ENCODE measurements at regions not wholly inside any gene's neighbourhood (a gene's known extent, or its start where the extent isn't known, plus 50 kb on each side); places are given as distances from the start of the nearest gene placed in this dataset.
"Not testable (repeated sequence)": the region's sequence is repeated elsewhere in the genome, so short reads cannot be mapped to it uniquely, and the experiment has no call there.

- no peak for DNase-seq
Measured at GRCh38 chr1:37325509-37326437, 148.6 kb upstream of the ZC3H12A start.

DNA sequence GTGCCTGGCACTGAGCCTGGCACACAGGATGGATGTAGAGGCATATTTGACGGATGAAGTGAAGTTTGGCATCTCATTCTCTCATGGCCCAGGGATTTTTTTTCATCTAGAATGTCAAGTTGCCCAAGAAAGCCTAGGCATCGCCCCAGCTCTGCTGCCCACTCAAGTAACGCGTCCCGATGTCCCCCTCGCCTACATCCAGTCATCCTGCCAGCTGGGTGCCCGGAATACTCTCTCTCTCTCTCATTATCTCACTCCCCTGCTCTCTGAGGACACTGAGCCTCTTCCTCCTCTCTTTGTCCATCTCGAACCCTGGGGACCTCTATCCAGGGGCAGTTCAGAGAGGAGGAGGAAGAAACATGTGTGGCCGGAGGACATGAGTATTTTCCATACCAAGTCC is 142.3 kb upstream of the ZC3H12A start:
- DNase-seq, result no peak

DNA sequence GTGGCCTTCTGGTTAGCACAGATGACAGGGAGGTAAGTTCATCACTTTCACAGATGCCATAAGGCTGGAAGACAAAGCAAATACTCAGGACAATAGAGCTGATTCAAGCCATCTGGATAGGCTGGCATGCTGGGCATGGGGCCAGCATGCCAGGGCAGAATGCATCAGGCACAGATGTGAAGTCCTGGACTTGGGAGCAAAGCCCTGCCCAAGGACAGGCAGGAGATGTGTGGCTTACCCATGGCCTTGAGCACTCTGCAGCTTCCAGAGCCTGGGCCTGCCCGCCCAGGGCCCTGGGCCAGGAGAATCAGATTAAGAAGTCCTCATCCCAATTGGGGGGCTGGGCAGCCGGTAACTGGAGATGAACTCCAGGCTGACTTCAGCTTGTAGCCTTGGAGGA is 135.7 kb upstream of the ZC3H12A start:
- no peak for DNase-seq

- DNase-seq, result no peak
Measured at GRCh38 chr1:37342736-37343135, 131.6 kb upstream of the ZC3H12A start.

DNA sequence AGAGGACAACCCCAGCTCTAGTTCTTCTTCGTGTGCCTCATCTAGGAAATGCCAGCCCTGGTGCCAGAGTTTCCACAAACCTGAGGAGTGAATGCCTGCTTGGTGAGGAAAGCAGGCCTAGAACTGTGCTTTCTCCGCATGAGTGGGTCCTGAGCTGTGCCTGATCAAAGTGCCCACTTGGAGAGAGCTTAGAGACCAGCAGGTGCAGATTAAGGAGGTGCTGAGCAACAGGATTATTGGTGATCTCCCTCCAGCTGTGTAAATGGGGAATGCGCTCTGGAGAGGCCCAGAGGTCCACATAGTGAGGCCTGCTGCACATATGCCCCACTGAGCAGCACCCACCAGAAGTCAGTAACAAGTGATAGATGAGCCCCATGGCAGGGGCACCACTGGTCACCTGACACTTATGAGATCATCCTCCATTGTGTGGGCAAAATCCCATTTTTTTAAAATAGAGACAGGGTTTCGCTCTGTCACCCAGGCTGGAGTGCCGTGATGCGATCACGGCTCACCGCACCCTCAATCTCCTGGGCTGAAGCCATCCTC is 127.2 kb upstream of the ZC3H12A start:
- no peak for DNase-seq

DNA sequence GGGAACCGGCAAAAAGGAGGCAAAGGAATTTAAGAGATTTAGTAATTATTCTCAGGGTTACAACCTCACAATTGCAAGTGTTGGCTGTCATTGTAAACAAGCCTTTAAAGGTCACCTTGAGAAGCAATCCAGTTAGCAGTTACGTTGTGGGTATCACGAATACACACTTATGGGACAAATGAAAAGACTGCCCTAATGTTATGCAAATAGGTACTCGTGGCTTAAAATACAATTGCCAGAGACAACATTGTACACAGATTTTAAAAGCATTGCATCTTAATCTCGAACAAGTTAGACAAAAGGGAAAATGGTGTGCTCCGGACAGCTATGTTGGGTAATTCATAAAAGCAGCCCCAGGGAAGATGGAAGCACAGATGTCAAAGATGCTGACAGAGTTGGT is 120.5 kb upstream of the ZC3H12A start:
- no peak for DNase-seq

DNA sequence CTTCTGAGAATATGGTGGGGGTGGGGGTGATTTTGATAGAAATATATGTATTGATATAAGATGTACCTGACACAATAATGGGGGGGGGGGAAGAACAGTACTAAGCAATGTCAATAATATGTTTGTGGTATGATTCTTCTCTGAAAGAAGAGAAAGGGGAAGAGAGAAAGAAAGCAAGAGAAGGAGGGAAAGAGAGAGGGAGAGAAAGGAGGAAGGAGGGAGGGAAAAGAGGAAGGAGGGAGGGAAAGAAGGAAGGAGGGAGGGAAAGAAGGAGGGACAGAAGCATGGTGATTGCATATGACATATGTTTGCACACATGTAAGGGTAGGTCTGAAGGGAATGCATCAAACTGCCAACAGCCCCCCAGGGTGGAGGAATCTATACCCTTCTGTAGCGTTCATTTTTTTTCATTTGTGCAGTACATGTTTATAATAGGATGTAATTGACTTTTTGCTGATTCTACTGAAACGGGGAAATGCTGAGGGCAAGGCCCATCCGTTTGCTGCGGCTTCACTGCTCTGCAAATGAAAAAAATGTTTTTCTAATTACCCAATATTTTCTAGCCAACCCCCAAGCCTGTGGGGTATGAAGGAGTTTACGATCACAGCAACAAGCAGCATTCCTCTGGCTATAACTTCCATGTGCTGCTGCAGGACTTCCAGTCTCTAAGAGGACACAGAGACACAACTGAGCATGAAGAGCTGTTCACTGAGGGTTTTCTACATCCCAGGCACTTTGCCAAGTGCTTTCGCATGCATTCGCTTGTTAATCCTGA is 119.3 kb upstream of the ZC3H12A start:
- DNase-seq, result no peak

GRCh38 chr1:37358992-37359391 is 115.4 kb upstream of the ZC3H12A start:
- no peak for DNase-seq

DNA sequence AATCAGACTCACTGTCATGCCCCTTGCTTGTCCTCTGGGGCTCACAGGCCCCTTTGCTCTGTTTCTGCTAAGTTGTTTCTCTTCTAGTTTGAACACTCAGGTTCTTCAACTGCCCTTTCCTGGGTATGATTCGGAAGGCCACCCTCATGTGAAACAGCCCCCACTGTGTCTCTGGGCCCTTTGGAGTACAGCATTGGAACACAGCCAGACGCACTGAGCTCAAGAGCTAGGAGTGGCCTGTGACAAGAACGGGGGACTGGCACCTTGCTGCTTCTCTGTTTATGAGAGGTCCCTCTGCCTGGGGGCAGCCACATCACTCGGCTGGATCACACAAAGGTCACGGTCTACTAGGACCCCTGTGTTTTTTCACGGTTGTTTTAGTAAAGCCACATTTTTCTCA is 114.4 kb upstream of the ZC3H12A start:
- no peak for DNase-seq

- no peak for DNase-seq
Measured at GRCh38 chr1:37362594-37363385, 111.6 kb upstream of the ZC3H12A start.

DNA sequence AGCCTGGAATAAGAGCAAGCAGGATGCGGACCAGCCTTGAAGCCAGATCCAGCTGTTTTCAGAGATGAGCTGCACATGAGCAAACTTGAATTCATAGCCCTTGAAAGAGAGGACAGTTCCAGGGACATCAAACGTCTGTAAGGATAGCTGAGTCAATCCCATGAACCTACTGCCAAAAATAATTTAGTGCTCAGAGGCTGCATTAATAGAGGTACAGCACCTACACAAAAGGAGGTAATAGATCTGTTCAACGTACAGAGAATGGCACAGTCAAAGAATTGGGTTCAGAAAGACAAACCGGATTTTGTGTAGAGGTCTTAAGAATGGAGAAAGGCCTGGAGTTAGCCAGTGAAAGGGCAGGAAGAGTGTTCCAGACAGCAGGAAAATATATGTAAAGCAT is 110.8 kb upstream of the ZC3H12A start:
- DNase-seq, result no peak

DNA sequence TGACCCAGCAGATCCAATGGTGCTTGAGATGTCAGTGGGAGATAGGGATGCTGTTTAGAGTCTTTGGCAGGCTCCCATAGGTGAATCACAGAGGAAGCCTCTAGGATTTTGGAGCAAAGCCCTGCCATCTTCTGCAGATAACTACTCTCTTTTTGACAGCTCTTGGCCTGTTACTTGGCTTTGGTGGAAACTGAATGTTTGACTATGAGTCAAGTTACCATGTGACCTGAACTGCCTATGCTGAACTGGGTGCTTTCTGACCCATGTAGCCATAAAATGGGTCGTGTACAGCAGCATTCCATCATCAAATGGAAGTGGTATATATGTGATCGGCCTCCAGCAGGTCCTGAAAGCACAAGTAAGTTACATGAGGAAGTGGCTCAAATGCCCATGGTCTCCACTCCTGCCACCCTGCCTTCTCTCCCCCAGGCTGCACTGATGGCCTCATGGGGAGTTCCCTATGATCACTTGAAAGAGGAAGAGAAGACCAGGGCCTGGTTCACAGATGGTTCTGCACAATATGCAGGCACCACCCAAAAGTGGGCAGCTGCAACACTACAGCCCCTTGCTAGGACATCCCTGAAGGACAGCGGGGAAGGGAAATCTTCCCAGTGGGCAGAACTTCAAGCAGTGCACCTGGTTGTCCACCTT is 105.6 kb upstream of the ZC3H12A start:
- DNase-seq, result not testable (repeated sequence)

DNA sequence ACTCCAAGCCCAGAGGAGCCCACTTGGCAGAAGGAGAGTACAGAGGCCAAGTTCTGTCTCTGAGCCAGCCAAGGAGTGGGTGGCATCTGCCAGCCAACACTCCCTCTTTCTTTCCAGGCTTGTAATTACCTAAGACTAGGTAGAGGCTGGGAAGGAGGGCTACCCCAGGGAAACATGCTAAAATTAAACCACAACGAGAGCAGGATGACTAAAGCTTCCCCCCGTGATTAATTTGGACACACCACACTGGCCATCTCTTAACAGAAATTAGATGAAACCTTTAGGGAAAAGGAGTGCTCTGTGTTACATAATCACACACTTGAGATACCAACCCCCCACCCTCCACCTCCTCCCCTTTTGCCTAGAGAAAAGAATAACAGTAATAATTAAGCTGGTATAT is 102.1 kb upstream of the ZC3H12A start:
- no peak for DNase-seq

GRCh38 chr1:37372711-37373110 is 101.7 kb upstream of the ZC3H12A start:
- DNase-seq, result no peak

GRCh38 chr1:37373413-37373812 is 101.0 kb upstream of the ZC3H12A start:
- DNase-seq, result no peak

DNA sequence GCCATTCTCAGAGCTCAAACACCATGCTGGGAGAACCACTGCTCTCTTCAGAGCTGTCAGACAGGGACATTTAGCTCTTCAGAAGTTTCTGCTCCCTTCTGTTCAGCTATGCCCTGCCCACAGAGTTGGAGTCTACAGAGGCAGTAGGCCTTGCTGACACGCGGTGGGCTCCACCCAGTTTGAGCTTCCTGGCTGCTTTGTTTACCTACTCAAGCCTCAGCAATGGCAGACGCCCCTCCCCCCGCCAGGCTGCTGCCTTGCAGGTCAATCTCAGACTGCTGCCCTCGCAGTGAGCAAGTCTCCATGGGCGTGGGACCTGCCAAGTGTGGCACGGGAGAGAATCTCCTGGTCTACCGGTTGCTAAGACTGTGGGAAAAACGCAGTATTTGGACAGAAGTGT is 93.8 kb upstream of the ZC3H12A start:
- not testable (repeated sequence) for DNase-seq

DNA sequence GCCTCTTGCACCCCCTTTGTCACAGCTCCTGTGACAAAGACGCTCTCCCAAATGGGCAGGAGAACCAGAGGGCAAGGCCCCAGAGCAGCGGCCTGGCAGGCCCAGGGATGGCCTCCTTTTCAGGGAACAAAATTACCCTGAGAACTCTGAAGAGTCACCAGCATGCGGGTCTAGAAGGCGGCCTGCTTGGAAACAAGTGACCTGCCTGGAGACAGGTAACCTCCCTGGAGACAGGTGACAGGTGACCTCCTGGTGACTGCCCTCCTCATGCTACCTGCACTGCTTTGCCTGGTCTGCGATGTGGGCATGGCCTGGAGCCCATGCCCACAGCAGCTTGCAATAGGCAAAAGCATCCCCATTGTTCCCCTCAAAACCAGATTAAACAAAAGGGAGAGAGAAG is 86.5 kb upstream of the ZC3H12A start:
- no peak for DNase-seq

- no peak for DNase-seq
Measured at GRCh38 chr1:37389327-37389726, 85.1 kb upstream of the ZC3H12A start.

GRCh38 chr1:37391211-37392011 is 83.0 kb upstream of the ZC3H12A start:
- DNase-seq, result no peak

- DNase-seq, result no peak
Measured at GRCh38 chr1:37392051-37392450, 82.3 kb upstream of the ZC3H12A start.

All from CD4-positive, alpha-beta T cell treated with Interleukin-4 for 4 hours (primary cell).